ENCODE measurements at regions not wholly inside any gene's neighbourhood (a gene's known extent, or its start where the extent isn't known, plus 50 kb on each side); places are given as distances from the start of the nearest gene placed in this dataset.

- Mint-ChIP-seq H3K27ac (no peak overlapping the region), H3K4me3 (no peak overlapping the region), H3K27me3 (peaks cover 14 to 22% of the 10 kb centered on the region in 2 donors), H3K36me3 (no peaks in the 10 kb centered on the region), H3K9me3 (no peaks in the 10 kb centered on the region), H3K4me1 (no peaks in the 10 kb centered on the region)
- ATAC-seq (replicated peaks in 1 of 4) (no peak), DNase-seq (no peak)
- Histone ChIP-seq H3K9me3 (no peaks in the 10 kb centered on the region), H3K4me3 (ENCODE audit: control insufficient read depth in 1 of 2, extremely low read depth in 1 of 2, low read length in 1 of 2) (no peak overlapping the region), H3K27me3 (replicated peaks in 1 of 2; ENCODE audit: control insufficient read depth in 2 of 2, extremely low read depth in 1 of 2, insufficient read depth in 2 of 2, low read length in 1 of 2) (peaks cover 0 to 34% of the 10 kb centered on the region in 2 experiments), H3K27ac (ENCODE audit: low read length) (no peak overlapping the region), H3K4me1 (ENCODE audit: control insufficient read depth in 1 of 2, extremely low read depth in 1 of 2, insufficient read depth in 2 of 2, low read length in 2 of 2) (no peaks in the 10 kb centered on the region), H3K36me3 (ENCODE audit: control insufficient read depth in 2 of 2, extremely low read depth in 1 of 2, insufficient read depth in 1 of 2, low read length in 1 of 2) (no peaks in the 10 kb centered on the region)
- CTCF ChIA-PET = no interaction called here
- WGBS (ENCODE audit: insufficient coverage) = no CpG with 5 or more reads among the region's 6 CpGs
- POLR2A ChIA-PET = no interaction called here
Observed at GRCh38 chr2:240311821-240312220, 123.6 kb upstream of the GPC1 start.

- DNase-seq (no peak), ATAC-seq (replicated peaks in 1 of 4) (no peak)
- Mint-ChIP-seq H3K36me3 (no peaks in the 10 kb centered on the region), H3K27me3 (peaks cover 22 to 23% of the 10 kb centered on the region in 2 donors), H3K4me1 (no peaks in the 10 kb centered on the region), H3K4me3 (no peak overlapping the region), H3K27ac (no peak overlapping the region), H3K9me3 (no peaks in the 10 kb centered on the region)
- H3K27me3 ChIP-seq (replicated peaks in 1 of 2; ENCODE audit: control insufficient read depth in 2 of 2, extremely low read depth in 1 of 2, insufficient read depth in 2 of 2, low read length in 1 of 2) = peaks cover 2 to 19% of the 10 kb centered on the region in 2 experiments
- ChIA-PET CTCF (no interaction called here), POLR2A (no interaction called here)
- H3K36me3 ChIP-seq (ENCODE audit: control insufficient read depth in 2 of 2, extremely low read depth in 1 of 2, insufficient read depth in 1 of 2, low read length in 1 of 2) = no peaks in the 10 kb centered on the region
- no peaks in the 10 kb centered on the region for H3K4me1 ChIP-seq (ENCODE audit: control insufficient read depth in 1 of 2, extremely low read depth in 1 of 2, insufficient read depth in 2 of 2, low read length in 2 of 2)
- no peak overlapping the region for H3K27ac ChIP-seq (ENCODE audit: low read length)
- no peak overlapping the region for H3K4me3 ChIP-seq (ENCODE audit: control insufficient read depth in 1 of 2, extremely low read depth in 1 of 2, low read length in 1 of 2)
- H3K9me3 ChIP-seq = no peaks in the 10 kb centered on the region
- WGBS (ENCODE audit: insufficient coverage) = 76% methylated on average over 10 of the region's 11 CpGs
Observed at GRCh38 chr2:240319221-240319854, 116.1 kb upstream of the GPC1 start.

GRCh38 chr2:240319855-240320203 lies 115.6 kb upstream of the GPC1 start:
- H3K27me3 ChIP-seq (replicated peaks in 1 of 2; ENCODE audit: control insufficient read depth in 2 of 2, extremely low read depth in 1 of 2, insufficient read depth in 2 of 2, low read length in 1 of 2) = peaks cover 2 to 21% of the 10 kb centered on the region in 2 experiments
- H3K36me3 ChIP-seq (ENCODE audit: control insufficient read depth in 2 of 2, extremely low read depth in 1 of 2, insufficient read depth in 1 of 2, low read length in 1 of 2) = no peaks in the 10 kb centered on the region
- 68% methylated on average over 9 of the region's 9 CpGs for WGBS (ENCODE audit: insufficient coverage)
- H3K27ac Mint-ChIP-seq = no peak overlapping the region
- DNase-seq = no peak
- H3K4me3 Mint-ChIP-seq = no peak overlapping the region
- H3K9me3 ChIP-seq = no peaks in the 10 kb centered on the region
- ChIA-PET POLR2A (no interaction called here), CTCF (no interaction called here)
- no peaks in the 10 kb centered on the region for H3K4me1 Mint-ChIP-seq
- H3K4me1 ChIP-seq (ENCODE audit: control insufficient read depth in 1 of 2, extremely low read depth in 1 of 2, insufficient read depth in 2 of 2, low read length in 2 of 2) = no peaks in the 10 kb centered on the region
- H3K27ac ChIP-seq (ENCODE audit: low read length) = no peak overlapping the region
- no peak for ATAC-seq (replicated peaks in 1 of 4)
- H3K9me3 Mint-ChIP-seq = no peaks in the 10 kb centered on the region
- peaks cover 17 to 22% of the 10 kb centered on the region in 2 donors for H3K27me3 Mint-ChIP-seq
- H3K36me3 Mint-ChIP-seq = no peaks in the 10 kb centered on the region
- H3K4me3 ChIP-seq (ENCODE audit: control insufficient read depth in 1 of 2, extremely low read depth in 1 of 2, low read length in 1 of 2) = no peak overlapping the region

GRCh38 chr2:240320204-240320993 lies 115.1 kb upstream of the GPC1 start:
- ChIA-PET CTCF (no interaction called here), POLR2A (no interaction called here)
- H3K4me1 Mint-ChIP-seq = no peaks in the 10 kb centered on the region
- Histone ChIP-seq H3K27me3 (replicated peaks in 1 of 2; ENCODE audit: control insufficient read depth in 2 of 2, extremely low read depth in 1 of 2, insufficient read depth in 2 of 2, low read length in 1 of 2) (peaks cover 4 to 24% of the 10 kb centered on the region in 2 experiments), H3K36me3 (ENCODE audit: control insufficient read depth in 2 of 2, extremely low read depth in 1 of 2, insufficient read depth in 1 of 2, low read length in 1 of 2) (no peaks in the 10 kb centered on the region), H3K27ac (ENCODE audit: low read length) (no peak overlapping the region), H3K9me3 (no peaks in the 10 kb centered on the region), H3K4me1 (ENCODE audit: control insufficient read depth in 1 of 2, extremely low read depth in 1 of 2, insufficient read depth in 2 of 2, low read length in 2 of 2) (no peaks in the 10 kb centered on the region), H3K4me3 (ENCODE audit: control insufficient read depth in 1 of 2, extremely low read depth in 1 of 2, low read length in 1 of 2) (no peak overlapping the region)
- no peak for ATAC-seq (replicated peaks in 1 of 4)
- no peak for DNase-seq
- 65% methylated on average over 19 of the region's 25 CpGs for WGBS (ENCODE audit: insufficient coverage)
- H3K4me3 Mint-ChIP-seq = no peak overlapping the region
- H3K27ac Mint-ChIP-seq = no peak overlapping the region
- peaks cover 16 to 22% of the 10 kb centered on the region in 2 donors for H3K27me3 Mint-ChIP-seq
- no peaks in the 10 kb centered on the region for H3K36me3 Mint-ChIP-seq
- no peaks in the 10 kb centered on the region for H3K9me3 Mint-ChIP-seq

DNA sequence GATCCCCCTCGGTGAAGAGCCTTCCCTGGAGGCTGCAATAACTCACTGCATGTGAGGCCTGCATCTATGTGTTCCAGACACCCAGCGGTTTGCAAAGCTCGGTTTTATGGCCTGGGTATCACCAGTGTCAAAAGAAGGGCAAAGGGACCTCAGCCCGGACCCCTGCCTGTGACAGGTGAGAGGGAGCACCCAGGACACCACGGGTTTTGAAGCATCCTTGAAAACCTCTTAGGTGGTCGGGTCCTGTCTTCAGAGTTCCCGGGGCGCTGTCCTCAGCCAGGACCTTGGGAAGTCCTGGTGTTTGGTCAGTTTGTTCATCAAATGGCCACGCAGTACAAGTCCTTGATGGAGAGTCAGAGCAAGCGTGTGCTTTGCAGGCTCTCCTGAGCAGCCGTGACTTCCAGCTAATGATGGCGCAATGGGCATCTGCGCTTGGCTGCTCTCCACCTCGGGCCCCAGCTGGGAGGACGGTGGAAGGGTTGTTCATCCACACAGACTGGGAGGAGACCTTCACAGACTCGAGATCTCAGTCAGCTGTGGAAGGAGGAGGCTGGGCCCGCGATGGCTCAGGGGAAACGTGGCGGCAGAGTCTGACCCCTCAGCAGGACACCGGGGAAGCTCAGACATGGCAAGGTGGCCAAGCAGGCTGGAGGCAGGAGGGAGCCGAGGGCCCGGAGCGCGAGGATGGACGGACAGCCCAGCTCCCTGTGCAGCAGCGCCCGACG lies 113.1 kb upstream of the GPC1 start:
- ChIA-PET CTCF (no interaction called here), POLR2A (no interaction called here)
- Mint-ChIP-seq H3K36me3 (no peaks in the 10 kb centered on the region), H3K4me1 (no peaks in the 10 kb centered on the region), H3K9me3 (no peaks in the 10 kb centered on the region), H3K27me3 (peaks cover 7 to 21% of the 10 kb centered on the region in 2 donors), H3K27ac (no peak overlapping the region), H3K4me3 (no peak overlapping the region)
- no peak overlapping the region for H3K4me3 ChIP-seq (ENCODE audit: control insufficient read depth in 1 of 2, extremely low read depth in 1 of 2, low read length in 1 of 2)
- no peaks in the 10 kb centered on the region for H3K9me3 ChIP-seq
- H3K4me1 ChIP-seq (ENCODE audit: control insufficient read depth in 1 of 2, extremely low read depth in 1 of 2, insufficient read depth in 2 of 2, low read length in 2 of 2) = no peaks in the 10 kb centered on the region
- H3K36me3 ChIP-seq (ENCODE audit: control insufficient read depth in 2 of 2, extremely low read depth in 1 of 2, insufficient read depth in 1 of 2, low read length in 1 of 2) = no peaks in the 10 kb centered on the region
- ATAC-seq (replicated peaks in 1 of 4) = no peak
- no peak for DNase-seq
- 77% methylated on average over 29 of the region's 29 CpGs for WGBS (ENCODE audit: insufficient coverage)
- peaks cover 4 to 28% of the 10 kb centered on the region in 2 experiments for H3K27me3 ChIP-seq (replicated peaks in 1 of 2; ENCODE audit: control insufficient read depth in 2 of 2, extremely low read depth in 1 of 2, insufficient read depth in 2 of 2, low read length in 1 of 2)
- no peak overlapping the region for H3K27ac ChIP-seq (ENCODE audit: low read length)

DNA sequence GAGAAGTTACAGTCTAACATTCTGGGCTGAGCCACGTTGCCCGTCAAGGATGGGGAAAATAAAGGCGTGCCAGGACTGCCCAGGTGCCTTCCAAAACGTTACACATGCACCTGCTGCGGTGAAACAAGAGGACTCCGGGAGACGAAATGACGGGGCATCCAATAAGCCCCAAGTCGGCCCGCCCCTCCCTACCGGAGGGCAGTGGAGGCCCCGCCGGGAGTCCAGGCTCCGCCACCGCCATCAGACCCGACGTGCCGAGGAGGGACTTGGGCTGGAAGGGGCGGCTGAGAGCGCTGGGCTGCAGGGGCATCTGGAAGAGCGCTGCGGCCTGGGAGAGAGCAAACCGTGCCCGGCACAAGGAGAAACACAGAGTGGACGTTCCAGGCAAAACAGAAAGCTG lies 112.5 kb upstream of the GPC1 start:
- 72% methylated on average over 21 of the region's 25 CpGs for WGBS (ENCODE audit: insufficient coverage)
- DNase-seq (no peak), ATAC-seq (replicated peaks in 1 of 4) (no peak)
- Mint-ChIP-seq H3K27me3 (peaks cover 7 to 18% of the 10 kb centered on the region in 2 donors), H3K4me1 (no peaks in the 10 kb centered on the region), H3K27ac (no peak overlapping the region), H3K4me3 (no peak overlapping the region), H3K36me3 (no peaks in the 10 kb centered on the region), H3K9me3 (no peaks in the 10 kb centered on the region)
- no peaks in the 10 kb centered on the region for H3K36me3 ChIP-seq (ENCODE audit: control insufficient read depth in 2 of 2, extremely low read depth in 1 of 2, insufficient read depth in 1 of 2, low read length in 1 of 2)
- peaks cover 4 to 28% of the 10 kb centered on the region in 2 experiments for H3K27me3 ChIP-seq (replicated peaks in 1 of 2; ENCODE audit: control insufficient read depth in 2 of 2, extremely low read depth in 1 of 2, insufficient read depth in 2 of 2, low read length in 1 of 2)
- ChIA-PET CTCF (no interaction called here), POLR2A (no interaction called here)
- no peaks in the 10 kb centered on the region for H3K9me3 ChIP-seq
- H3K4me1 ChIP-seq (ENCODE audit: control insufficient read depth in 1 of 2, extremely low read depth in 1 of 2, insufficient read depth in 2 of 2, low read length in 2 of 2) = no peaks in the 10 kb centered on the region
- no peak overlapping the region for H3K27ac ChIP-seq (ENCODE audit: low read length)
- H3K4me3 ChIP-seq (ENCODE audit: control insufficient read depth in 1 of 2, extremely low read depth in 1 of 2, low read length in 1 of 2) = no peak overlapping the region
